HEK293 (cell line): ENCODE measurements at regions not wholly inside any gene's neighbourhood (a gene's known extent, or its start where the extent isn't known, plus 50 kb on each side); places are given as distances from the start of the nearest gene placed in this dataset.

Source experiments
- CTCF ChIA-PET: fragments of 350-600 bp; formaldehyde crosslinking; extraction: SDS; loops from one replicate; lab custom pipeline; 2021; ENCODE audit warnings: antibody characterized with exemption; lab: Yijun Ruan, JAX
- POLR2A ChIA-PET: fragments of 300-600 bp; formaldehyde crosslinking; extraction: SDS; loops from one replicate; lab custom pipeline; 2020; ENCODE audit warnings: antibody characterized with exemption, inconsistent platforms; lab: Yijun Ruan, JAX
- H3K27ac ChIP-seq: fragments of 200-500 bp; sonication (Bioruptor generic); 2 replicates; pipeline ENCODE4 v1.5.1; 2014; ENCODE audit warnings: low read depth, low read length, control low read depth, inconsistent platforms; ENCODE audit errors: extremely low read depth
- H3K36me3 ChIP-seq, 2 experiments: fragments of 200-500 bp in 1 of 2; sonication (Bioruptor generic) in 1 of 2; 1 replicate in 1 of 2; 2 replicates in 1 of 2; pipeline ENCODE4 v1.5.1; 2014 to 2017; ENCODE audit warnings: inconsistent platforms in 2 of 2, low read length in 2 of 2; ENCODE audit not compliant: control insufficient read depth in 2 of 2, insufficient read depth in 1 of 2
- H3K4me1 ChIP-seq: fragments of 200-500 bp; sonication (Bioruptor generic); 2 replicates; pipeline ENCODE4 v1.5.1; 2014; ENCODE audit warnings: mild to moderate bottlenecking, low read length, inconsistent platforms; ENCODE audit not compliant: control insufficient read depth, insufficient read depth
- H3K4me3 ChIP-seq: 2 replicates; pipeline ENCODE4 v1.5.1; 2011; ENCODE audit warnings: low read depth, mild to moderate bottlenecking, control low read depth, low read length, moderate library complexity
- H3K9me3 ChIP-seq: fragments of 200-500 bp; sonication (Bioruptor generic); 2 replicates; pipeline ENCODE4 v1.5.1; 2014; ENCODE audit warnings: low read depth, low read length, inconsistent platforms; ENCODE audit not compliant: control insufficient read depth, insufficient read depth
- GLIS1 ChIP-seq: fragments of 450-650 bp; formaldehyde crosslinking; IDR thresholded peaks from 2 replicates; pipeline ENCODE4 v1.5.1; 2016; ENCODE audit warnings: missing biosample characterization, missing genetic modification characterization
- HOXA7 ChIP-seq: sonication (generic); formaldehyde crosslinking; IDR thresholded peaks from 2 replicates; pipeline ENCODE4 v1.8.1; 2022; ENCODE audit warnings: missing genetic modification reagents, borderline replicate concordance
- INSM2 ChIP-seq: fragments of 450-650 bp; formaldehyde crosslinking; IDR thresholded peaks from 2 replicates; pipeline ENCODE4 v1.5.1; 2016; ENCODE audit warnings: missing biosample characterization, missing genetic modification characterization
- OVOL3 ChIP-seq: fragments of 450-650 bp; formaldehyde crosslinking; IDR thresholded peaks from 2 replicates; pipeline ENCODE4 v1.5.1; 2016; ENCODE audit warnings: missing biosample characterization, missing genetic modification characterization
- ZBTB6 ChIP-seq: fragments of 450-650 bp; formaldehyde crosslinking; IDR thresholded peaks from 2 replicates; pipeline ENCODE4 v1.5.1; 2017; ENCODE audit warnings: missing biosample characterization, missing genetic modification characterization
- ZFP41 ChIP-seq: fragments of 450-650 bp; formaldehyde crosslinking; IDR thresholded peaks from 2 replicates; pipeline ENCODE4 v1.5.1; 2016; ENCODE audit warnings: missing biosample characterization, missing genetic modification characterization, borderline replicate concordance
- ZIC2 ChIP-seq: fragments of 450-650 bp; formaldehyde crosslinking; IDR thresholded peaks from 2 replicates; pipeline ENCODE4 v1.5.1; 2016; ENCODE audit warnings: missing biosample characterization, missing genetic modification characterization
- ZNF26 ChIP-seq: fragments of 450-650 bp; formaldehyde crosslinking; IDR thresholded peaks from 2 replicates; pipeline ENCODE4 v1.5.1; 2016; ENCODE audit warnings: missing biosample characterization, missing genetic modification characterization
- ZNF311 ChIP-seq: fragments of 450-650 bp; formaldehyde crosslinking; IDR thresholded peaks from 2 replicates; pipeline ENCODE4 v1.5.1; 2017; ENCODE audit warnings: missing biosample characterization, missing genetic modification characterization, borderline replicate concordance
- ZNF335 ChIP-seq: fragments of 450-650 bp; formaldehyde crosslinking; conservative IDR thresholded peaks from 2 replicates; pipeline ENCODE4 v1.5.1; 2016; ENCODE audit warnings: missing biosample characterization, missing genetic modification characterization
- ZNF37A ChIP-seq: fragments of 450-650 bp; IDR thresholded peaks from 2 replicates; pipeline ENCODE4 v1.5.1; 2018; ENCODE audit warnings: missing biosample characterization, missing genetic modification characterization
- ZNF398 ChIP-seq: fragments of 450-650 bp; formaldehyde crosslinking; IDR thresholded peaks from 2 replicates; pipeline ENCODE4 v1.5.1; 2017; ENCODE audit warnings: missing biosample characterization, missing genetic modification characterization
- ZNF423 ChIP-seq: fragments of 450-650 bp; formaldehyde crosslinking; IDR thresholded peaks from 2 replicates; pipeline ENCODE4 v1.5.1; 2016; ENCODE audit warnings: missing biosample characterization, missing genetic modification characterization
- ZNF626 ChIP-seq: fragments of 450-650 bp; sonication (Bioruptor Pico); formaldehyde crosslinking; IDR thresholded peaks from 2 replicates; pipeline ENCODE4 v1.5.1; 2018; ENCODE audit warnings: missing biosample characterization, missing genetic modification characterization, inconsistent platforms
- ZNF645 ChIP-seq: fragments of 450-650 bp; formaldehyde crosslinking; IDR thresholded peaks from 2 replicates; pipeline ENCODE4; 2016; ENCODE audit warnings: missing biosample characterization, missing genetic modification characterization
- ZNF654 ChIP-seq: fragments of 450-650 bp; formaldehyde crosslinking; IDR thresholded peaks from 2 replicates; pipeline ENCODE4 v1.5.1; 2016; ENCODE audit warnings: low read depth, missing biosample characterization, missing genetic modification characterization
- ZNF658 ChIP-seq: fragments of 450-650 bp; formaldehyde crosslinking; IDR thresholded peaks from 2 replicates; pipeline ENCODE4; 2016; ENCODE audit warnings: missing biosample characterization, missing genetic modification characterization
- ZNF768 ChIP-seq: fragments of 450-650 bp; formaldehyde crosslinking; IDR thresholded peaks from 2 replicates; pipeline ENCODE4 v1.5.1; 2018; ENCODE audit warnings: missing biosample characterization, mild to moderate bottlenecking, missing genetic modification characterization
- ZSCAN18 ChIP-seq: fragments of 450-650 bp; formaldehyde crosslinking; IDR thresholded peaks from 2 replicates; pipeline ENCODE4 v1.5.1; 2016; ENCODE audit warnings: missing biosample characterization, missing genetic modification characterization
- ZSCAN5A ChIP-seq: fragments of 450-650 bp; formaldehyde crosslinking; IDR thresholded peaks from 2 replicates; pipeline ENCODE4 v1.5.1; 2016; ENCODE audit warnings: missing biosample characterization, missing genetic modification characterization

DNA sequence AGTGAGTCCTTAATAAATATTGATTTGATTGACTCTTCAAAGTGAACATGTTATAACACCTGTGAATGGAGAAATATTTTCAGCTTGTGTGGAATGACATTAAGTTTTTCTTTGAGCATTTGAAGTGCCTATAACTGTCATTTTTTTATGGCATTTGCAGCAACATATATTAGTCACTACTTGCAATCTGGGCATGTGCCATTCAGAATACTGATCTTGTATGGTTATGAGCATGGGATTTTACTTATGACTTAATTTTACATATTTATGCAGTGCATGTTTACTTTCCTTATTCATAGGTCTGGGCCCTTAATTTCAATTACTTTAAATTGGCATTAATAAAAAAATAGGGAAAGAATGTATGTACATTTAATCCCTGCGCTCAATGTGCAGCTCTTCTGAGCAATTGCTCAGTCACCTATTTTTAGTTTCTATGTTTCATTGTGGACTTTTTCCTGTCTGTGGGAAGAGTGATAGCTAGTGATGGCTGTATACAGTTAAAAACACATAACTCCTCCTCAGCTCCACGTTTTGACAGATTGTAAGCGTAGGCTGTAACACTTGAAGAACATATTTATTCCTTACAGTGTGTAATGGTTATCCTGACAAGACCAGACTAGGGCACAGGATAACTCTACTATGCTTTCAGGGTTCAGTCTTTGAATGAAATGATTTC lies 339.6 kb downstream of the SNAPC1 start (continued):
- TF ChIP-seq ZSCAN5A = no peak
- TF ChIP-seq ZNF626 (tag by site-specific recombination) = no peak

- no peak for TF ChIP-seq INSM2 (tag by site-specific recombination)
- no peak for TF ChIP-seq ZSCAN5A
- TF ChIP-seq OVOL3 (tag by site-specific recombination) = no peak
- TF ChIP-seq ZNF654 = no peak
- TF ChIP-seq ZIC2 (tag by site-specific recombination) = no peak
- no peak for TF ChIP-seq ZNF26
- no peak for TF ChIP-seq ZNF37A (tag by site-specific recombination)
- no peak for TF ChIP-seq ZNF335 (tag by site-specific recombination)
- no peak for TF ChIP-seq ZFP41 (tag by site-specific recombination)
- no peak for TF ChIP-seq ZNF658
- no peak for TF ChIP-seq ZSCAN18 (tag by site-specific recombination)
- no peak for TF ChIP-seq HOXA7 (CRISPR knock-in tag)
- TF ChIP-seq GLIS1 (tag by site-specific recombination) = no peak
- no peak for TF ChIP-seq ZNF311 (tag by site-specific recombination)
- TF ChIP-seq ZNF768 (tag by site-specific recombination) = no peak
- no peak for TF ChIP-seq ZNF423 (tag by site-specific recombination)
- TF ChIP-seq, all 188 proteins: peak for 0
- Histone ChIP-seq H3K4me1 (no peaks in the 10 kb centered on the region), H3K9me3 (no peaks in the 10 kb centered on the region), H3K27ac (no peak overlapping the region), H3K36me3 (no peaks in the 10 kb centered on the region), H3K4me3 (no peak overlapping the region)
- CTCF ChIA-PET = no interaction called here
- POLR2A ChIA-PET = no interaction called here
These were observed 340.1 kb downstream of the SNAPC1 start for GRCh38 chr14:62102349-62102725.

DNA sequence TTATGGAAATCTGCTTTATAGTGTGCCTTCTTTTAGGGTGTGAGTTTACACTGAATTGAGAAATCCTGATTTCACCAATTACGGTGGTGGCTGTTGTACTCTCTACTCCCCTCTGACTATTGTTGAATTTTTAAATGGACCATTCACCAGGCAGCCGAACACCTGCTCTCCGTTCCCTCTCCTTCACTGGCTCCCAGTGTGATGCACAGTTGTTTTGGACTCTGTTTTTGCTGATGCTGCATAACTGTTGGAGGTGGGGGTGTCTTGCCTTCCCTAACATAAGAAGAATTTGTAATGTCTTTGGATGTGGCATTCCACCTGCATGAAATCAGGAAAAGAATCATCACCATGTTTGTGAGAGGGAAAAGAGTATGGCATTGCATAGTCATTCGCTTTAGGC lies 341.2 kb downstream of the SNAPC1 start:
- Histone ChIP-seq H3K27ac (no peak overlapping the region), H3K36me3 (no peaks in the 10 kb centered on the region), H3K9me3 (no peaks in the 10 kb centered on the region), H3K4me3 (no peak overlapping the region), H3K4me1 (no peaks in the 10 kb centered on the region)
- CTCF ChIA-PET = no interaction called here
- POLR2A ChIA-PET = no interaction called here
- TF ChIP-seq ZBTB6 (no peak), ZNF645 (tag by site-specific recombination) (no peak), ZNF398 (tag by site-specific recombination) (no peak)
